ENCODE measurements at regions not wholly inside any gene's neighbourhood (a gene's known extent, or its start where the extent isn't known, plus 50 kb on each side); places are given as distances from the start of the nearest gene placed in this dataset.

DNA sequence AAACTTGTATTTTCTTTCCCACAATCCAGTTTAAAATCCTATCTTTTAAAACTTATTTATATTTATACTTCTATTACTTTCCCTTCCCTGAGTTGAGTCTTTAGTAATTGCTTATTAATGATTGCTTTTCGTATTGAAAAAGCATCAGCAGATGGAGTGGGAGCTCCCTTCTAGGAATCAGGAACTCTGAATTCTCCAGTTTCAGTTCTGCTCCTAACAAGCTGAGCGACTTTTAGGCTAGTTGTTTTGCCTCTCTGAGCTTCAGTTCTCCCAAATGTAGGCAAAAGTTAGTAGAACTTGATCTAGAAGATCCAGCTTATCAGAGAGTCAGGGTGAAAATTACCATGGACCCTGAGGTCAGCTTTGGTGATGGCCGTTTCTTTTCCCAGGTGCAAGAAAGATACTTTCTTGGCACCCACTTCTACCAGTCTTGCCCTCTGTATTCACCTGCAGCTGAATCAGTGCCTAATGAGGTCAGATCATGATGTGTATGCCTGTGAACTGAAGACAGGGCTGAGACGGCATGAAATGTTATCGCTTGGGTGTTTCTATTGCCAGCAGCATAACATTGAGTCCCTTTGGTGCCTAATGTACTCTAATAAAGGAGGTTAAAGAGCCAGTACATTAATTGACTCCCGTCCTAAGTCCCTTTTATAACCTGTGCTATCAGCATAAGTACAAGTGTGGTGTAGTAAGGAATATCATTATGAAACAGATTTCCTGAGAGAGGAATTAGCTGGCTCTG, 194.5 kb upstream of the TBC1D5 start:
- in situ Hi-C loops (cut with MboI; ENCODE audit: low pct_unique_long_range_greater_than_20kb, low sequenced_read_pairs, unreplicated experiment) = no loop called here
- TF ChIP-seq, protein P1, sequence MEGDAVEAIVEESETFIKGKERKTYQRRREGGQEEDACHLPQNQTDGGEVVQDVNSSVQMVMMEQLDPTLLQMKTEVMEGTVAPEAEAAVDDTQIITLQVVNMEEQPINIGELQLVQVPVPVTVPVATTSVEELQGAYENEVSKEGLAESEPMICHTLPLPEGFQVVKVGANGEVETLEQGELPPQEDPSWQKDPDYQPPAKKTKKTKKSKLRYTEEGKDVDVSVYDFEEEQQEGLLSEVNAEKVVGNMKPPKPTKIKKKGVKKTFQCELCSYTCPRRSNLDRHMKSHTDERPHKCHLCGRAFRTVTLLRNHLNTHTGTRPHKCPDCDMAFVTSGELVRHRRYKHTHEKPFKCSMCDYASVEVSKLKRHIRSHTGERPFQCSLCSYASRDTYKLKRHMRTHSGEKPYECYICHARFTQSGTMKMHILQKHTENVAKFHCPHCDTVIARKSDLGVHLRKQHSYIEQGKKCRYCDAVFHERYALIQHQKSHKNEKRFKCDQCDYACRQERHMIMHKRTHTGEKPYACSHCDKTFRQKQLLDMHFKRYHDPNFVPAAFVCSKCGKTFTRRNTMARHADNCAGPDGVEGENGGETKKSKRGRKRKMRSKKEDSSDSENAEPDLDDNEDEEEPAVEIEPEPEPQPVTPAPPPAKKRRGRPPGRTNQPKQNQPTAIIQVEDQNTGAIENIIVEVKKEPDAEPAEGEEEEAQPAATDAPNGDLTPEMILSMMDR (IDR thresholded peaks at IDR 0.05; ENCODE audit: extremely low read depth, insufficient read depth, missing control alignments) = no peak
- no peak for DNase-seq (ENCODE audit: low spot score)

DNA sequence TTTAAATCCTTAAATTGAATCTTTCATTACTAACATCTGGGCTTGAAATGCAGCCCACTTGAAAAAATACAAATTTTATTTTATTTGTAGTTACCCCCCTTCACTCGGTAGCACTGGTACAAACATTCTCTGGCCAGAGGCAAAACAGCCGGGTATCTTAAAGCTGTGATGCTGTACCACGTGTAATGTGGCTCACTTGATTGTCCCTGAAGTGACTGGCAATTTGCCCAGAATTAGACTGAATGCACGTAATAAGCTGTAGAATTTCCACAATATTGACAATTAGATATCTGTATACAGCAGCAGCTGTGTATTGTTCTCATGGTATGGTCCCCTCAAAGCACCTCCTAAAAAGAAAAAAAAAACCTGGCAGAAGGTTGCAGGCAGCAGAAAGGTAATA, 192.8 kb upstream of the TBC1D5 start:
- TF ChIP-seq, protein P1 (IDR thresholded peaks at IDR 0.05; ENCODE audit: extremely low read depth, insufficient read depth, missing control alignments) = no peak
- no peak for DNase-seq (ENCODE audit: low spot score)
- in situ Hi-C loops (cut with MboI; ENCODE audit: low pct_unique_long_range_greater_than_20kb, low sequenced_read_pairs, unreplicated experiment) = no loop called here

DNA sequence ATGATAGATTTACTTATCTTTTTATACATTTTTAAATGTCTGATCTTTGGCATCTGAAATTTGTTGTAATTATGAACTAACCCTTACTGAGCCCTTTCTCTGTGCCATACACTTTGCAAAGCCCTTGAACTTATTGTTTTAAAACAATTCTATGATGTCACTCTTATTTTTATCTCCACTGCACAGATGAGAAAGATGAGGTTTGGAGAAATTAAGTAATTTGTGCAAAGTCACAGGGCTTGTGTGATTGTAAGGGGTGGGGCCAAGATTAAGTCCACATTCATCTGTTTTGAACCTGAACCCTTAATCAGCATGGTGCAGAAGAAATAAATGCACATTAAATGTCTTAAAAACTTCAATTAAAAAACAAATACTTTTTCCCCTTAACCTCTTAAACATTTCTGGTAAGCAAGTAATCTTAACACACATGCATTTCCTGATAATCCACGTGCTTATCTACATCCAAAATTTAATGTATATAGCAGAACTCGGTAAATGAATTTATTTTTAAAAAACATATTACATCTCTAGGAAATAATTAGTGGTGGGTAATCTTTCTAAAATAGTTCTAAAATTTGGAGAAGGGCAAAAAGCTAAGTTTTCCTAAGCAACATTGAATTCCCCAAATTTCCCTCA, 189.8 kb upstream of the TBC1D5 start:
- TF ChIP-seq, protein P1 (IDR thresholded peaks at IDR 0.05; ENCODE audit: extremely low read depth, insufficient read depth, missing control alignments) = no peak
- DNase-seq (ENCODE audit: low spot score) = no peak
- in situ Hi-C loops (cut with MboI; ENCODE audit: low pct_unique_long_range_greater_than_20kb, low sequenced_read_pairs, unreplicated experiment) = no loop called here

DNA sequence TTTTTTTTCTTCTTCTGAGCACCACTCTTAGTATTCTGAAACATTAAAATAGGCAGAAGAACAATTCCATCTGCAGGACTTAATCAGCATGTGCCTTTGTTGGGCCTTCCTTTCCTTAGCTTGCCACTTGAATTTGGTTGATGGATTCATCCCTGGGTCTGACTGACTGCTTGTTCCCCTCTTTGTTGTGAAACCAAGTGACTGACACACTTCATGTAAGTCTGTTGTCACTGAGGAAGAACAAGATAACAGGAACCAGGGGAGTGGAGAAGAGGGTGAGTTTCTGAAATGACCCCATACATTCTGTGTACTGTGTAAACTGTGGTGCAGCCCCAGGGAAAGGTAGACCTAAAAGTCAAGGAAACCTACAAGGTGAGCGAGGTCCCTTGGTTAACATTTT, 188.7 kb upstream of the TBC1D5 start:
- TF ChIP-seq, protein P1 (IDR thresholded peaks at IDR 0.05; ENCODE audit: extremely low read depth, insufficient read depth, missing control alignments) = no peak
- in situ Hi-C loops (cut with MboI; ENCODE audit: low pct_unique_long_range_greater_than_20kb, low sequenced_read_pairs, unreplicated experiment) = no loop called here
- DNase-seq (ENCODE audit: low spot score) = no peak

DNA sequence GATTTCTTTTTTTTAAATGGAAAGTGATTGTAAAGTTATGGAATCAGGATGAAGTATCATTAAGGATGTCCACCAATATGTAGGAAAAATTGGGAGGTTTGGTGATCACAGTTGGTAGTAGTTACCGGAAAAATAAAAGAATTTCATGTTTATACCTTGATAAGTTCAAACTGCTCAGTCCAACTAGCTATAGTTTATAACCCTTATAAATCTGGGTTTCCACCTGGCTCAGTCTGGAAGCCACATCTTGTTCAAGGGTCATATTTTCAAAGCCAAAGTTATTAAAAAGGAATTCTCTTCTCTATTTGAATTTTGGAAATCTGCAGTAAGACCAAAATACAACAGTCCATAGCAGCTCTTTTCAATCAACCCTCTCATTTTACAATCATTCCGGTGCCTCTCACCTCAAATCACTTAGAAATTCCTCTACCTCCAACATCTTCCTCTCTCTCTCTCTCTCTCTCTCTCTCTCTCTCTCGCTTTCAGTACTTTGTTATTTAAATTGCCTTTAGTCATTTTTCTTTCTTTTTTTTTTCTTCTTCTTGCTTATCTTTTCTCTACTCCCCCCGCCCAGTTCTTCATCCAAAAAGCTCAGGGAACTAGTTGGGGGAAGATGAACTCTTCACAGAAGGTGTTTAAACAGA, 186.2 kb upstream of the TBC1D5 start:
- TF ChIP-seq, protein P1 (IDR thresholded peaks at IDR 0.05; ENCODE audit: extremely low read depth, insufficient read depth, missing control alignments) = no peak
- in situ Hi-C loops (cut with MboI; ENCODE audit: low pct_unique_long_range_greater_than_20kb, low sequenced_read_pairs, unreplicated experiment) = no loop called here
- DNase-seq (ENCODE audit: low spot score) = no peak

DNA sequence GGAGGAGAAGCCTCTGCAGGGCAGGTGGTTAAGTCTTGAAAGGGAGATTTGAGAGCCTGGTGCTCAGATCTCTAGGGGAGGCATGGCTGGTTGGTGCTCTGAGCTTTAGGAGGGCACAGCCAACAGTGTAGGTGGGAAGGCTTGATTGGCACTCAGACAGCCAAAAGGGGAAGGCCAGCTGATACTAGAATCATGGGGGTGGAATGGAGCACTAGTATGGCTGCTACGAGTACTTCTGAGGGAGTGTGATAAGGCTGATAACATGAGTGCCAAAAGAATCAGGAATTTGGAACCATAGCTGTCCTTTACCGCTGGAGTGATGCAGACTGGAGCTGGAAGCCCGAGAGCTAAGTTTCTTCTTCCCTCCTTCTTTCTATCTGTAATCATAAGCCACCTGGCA, 184.6 kb upstream of the TBC1D5 start:
- TF ChIP-seq, protein P1 (IDR thresholded peaks at IDR 0.05; ENCODE audit: extremely low read depth, insufficient read depth, missing control alignments) = no peak
- in situ Hi-C loops (cut with MboI; ENCODE audit: low pct_unique_long_range_greater_than_20kb, low sequenced_read_pairs, unreplicated experiment) = no loop called here
- no peak for DNase-seq (ENCODE audit: low spot score)

All from GM13977 (cell line).